ENCODE measurements at regions not wholly inside any gene's neighbourhood (a gene's known extent, or its start where the extent isn't known, plus 50 kb on each side); places are given as distances from the start of the nearest gene placed in this dataset.

DNA sequence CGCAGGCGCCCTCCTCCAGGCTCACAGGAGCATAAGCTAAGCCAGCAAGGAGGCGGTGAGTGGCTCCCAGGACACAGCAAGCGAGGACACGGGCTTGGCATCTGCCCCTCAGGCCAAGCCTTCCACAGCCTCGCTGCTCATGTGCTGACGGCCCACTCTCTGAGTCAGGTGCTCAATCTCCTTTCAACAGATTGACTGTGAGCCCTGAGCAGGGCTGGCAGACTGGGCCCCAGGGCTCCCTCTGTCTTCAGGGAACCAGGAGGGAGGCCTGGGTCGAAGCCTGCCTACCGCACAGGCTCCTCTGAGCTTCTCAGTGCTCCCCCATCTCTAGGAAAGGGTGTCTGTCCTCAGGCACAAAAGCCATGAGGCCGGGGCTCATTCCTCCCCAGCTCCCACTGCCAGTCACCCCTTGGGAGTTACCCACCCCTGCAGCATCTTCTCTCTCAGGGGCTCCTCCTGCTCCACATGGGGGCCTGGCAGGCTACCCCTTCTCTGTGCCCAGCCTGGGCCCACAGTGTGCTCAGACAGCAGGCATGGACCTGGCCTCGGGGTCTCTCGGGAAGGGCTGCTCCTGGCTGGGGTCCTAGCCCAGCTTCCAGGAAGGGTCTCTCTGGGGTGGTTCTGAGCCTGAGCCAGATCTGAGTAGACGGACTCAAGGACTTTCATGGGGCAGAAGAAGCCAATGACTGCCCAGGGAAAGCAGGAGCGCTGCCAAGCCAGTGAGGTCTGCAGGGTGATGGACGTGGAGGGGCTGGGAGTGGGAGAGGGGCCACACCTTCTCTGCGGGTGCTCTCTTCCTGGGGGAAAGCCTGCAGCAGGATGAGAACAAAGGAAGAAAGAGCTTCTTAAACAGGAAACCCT is 138.0 kb upstream of the GPC1 start:
- no peak for DNase-seq (ENCODE audit: low read depth in 2 of 2)

- DNase-seq (ENCODE audit: low read depth in 2 of 2): no peak
Observed at GRCh38 chr2:240298117-240298790, 137.2 kb upstream of the GPC1 start.

DNA sequence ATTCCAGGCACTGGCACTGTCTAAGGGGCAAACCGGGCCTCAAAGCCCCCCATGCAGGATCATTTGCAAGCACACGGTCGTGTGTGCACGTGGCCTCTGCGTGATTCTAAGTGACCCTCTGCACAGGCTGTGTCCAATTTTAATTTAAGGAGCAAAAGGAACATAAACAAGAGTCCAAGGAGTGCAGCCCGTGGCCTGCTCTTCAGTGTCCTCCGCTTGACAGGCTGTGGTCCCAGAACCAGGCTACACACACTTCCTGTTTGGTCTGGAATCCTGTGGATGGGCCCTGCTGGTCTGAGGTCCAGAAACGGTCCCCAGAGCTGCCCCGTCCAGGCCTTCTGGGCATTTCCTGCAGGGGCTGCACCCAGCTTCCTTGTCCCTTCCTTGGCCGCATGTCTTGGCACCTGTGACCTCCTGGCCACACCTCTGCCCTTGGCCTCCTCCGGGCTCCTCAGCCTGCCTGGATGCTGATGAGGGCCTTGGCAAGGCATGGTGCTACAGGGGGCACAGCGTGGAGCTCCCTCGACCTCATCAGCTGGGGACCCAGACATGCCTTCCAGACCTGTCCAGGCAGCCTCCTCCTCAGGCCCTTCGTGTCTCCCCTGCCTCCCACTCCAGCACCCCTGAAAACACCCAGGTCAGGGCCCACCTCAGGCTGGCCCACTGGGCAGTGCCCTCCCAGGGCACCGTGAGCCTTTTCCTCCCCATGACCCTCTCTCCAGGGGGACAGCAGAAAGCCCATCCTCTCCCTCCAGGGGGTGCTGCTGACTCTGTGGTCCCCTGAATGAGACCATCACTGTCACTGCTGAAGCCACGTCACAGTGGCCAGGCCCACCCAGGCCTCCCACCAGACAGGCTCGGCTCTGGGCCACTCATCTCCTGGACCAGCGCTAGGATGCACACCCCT is 136.4 kb upstream of the GPC1 start:
- no peak for DNase-seq (ENCODE audit: low read depth in 2 of 2)

DNA sequence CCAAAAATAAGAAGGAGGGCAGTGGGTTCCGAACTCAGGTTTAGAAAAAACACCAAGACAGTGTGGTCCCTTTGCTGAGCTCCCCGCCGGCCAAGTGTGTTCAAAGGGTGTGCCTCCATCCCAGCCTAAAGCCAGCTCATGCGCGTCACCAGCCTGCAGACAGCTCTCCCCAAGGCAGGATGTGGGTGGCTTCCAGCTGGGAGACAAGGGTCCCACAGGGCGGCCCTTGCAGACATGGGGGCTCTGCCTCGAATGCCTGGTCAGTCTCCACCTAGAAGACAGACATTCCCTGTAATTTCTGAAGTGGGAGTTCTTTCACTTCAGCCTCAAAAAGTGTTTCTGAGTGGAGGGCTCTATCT is 135.8 kb upstream of the GPC1 start:
- DNase-seq (ENCODE audit: low read depth in 2 of 2): no peak

DNA sequence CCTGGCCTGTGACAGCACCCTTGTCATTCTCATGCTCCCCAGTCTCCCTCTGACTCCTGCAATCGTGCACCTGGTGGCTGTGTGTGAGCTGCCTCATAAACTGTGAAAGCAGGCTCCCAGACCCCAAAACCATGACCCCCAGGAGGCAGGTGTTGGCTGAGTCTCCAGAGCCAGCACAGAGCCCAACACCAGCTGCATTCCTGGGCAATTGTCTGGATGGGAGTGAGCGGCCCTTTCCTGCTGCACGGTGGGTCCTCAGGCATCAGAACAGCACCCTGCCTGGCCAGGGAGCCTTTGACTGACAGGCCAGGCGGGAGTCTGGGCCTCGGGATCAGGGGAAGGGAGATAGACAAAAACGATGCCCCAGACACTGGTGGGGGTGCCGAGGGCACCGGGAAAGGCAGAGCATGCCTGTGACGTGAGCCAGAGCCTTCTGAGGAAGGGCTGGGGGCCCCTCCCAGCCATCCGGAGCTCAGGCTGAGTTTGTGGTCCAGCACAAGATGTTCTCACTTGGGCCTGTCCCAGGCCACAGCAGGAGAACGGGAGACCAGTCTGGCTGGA is 135.1 kb upstream of the GPC1 start:
- no peak for DNase-seq (ENCODE audit: low read depth in 2 of 2)

DNA sequence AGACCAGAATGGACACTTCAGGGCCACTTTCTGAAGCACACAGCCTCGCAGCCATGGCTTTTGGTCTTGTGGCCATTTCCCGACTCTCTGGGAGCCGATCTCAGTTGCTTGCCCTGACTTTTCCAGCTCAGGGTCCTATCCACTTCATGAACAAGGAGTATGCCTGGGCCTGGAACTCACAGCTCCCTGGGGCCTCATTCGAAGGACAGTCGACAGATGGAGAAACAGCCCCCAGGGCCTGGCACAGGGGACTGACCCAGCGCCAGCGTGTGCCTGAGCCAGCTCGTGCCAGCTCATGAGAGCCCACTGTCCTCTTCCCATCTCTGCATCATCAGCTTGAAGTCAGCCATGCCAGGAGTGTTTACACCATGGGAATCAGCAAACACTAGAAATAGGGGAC is 134.6 kb upstream of the GPC1 start:
- DNase-seq (ENCODE audit: low read depth in 2 of 2): no peak

- no peak for DNase-seq (ENCODE audit: low read depth in 2 of 2)
Observed at GRCh38 chr2:240301256-240301795, 134.1 kb upstream of the GPC1 start.

DNA sequence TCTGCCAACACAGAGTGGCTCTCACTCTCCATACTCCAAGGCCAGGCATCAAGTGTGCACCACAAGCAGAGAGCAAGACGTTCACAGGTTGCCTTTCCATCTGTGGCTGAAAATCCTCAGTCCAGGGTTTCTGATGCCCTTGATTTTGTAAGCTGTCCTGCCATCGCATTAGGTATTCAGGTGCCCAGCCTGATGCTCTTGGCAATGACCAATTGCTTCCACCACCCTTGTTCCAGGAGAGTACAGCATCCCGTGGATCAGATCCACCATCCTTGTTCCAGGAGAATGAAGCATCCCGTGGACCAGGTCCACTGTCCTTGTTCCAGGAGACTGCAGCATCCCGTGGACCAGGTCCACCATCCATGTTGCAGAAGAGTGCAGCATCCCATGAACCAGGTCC is 133.4 kb upstream of the GPC1 start:
- no peak for DNase-seq (ENCODE audit: low read depth in 2 of 2)

DNA sequence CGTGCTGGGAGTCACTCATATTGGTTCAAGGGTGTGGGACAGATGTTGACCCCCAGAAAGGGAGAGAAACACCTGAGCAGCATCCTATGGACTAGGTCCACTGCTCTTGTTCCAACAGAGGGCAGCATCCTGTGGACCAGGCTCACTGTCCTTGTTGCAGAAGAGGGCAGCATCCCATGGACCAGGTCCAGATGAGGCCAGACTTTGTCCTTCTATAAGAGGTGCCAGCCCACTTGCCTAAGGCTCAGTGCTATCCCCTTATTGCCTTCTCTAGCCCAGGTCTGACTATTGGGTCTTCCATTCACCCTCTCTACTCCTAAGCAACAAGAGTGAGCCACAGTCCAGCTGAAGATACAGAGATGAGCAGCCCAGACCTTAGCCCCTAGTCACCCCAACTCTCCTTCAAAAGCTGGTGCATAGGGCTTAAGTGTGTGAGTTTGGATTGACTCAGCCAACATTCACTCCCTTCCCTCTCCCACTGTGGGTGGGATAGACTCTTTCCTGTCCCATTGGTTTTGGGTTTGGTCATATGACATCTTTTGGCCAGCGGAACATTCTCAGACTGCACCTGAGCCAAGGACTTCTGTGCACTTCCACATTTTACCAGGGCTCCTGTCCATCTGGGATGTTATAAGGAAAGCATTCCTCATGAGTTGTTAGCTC is 132.4 kb upstream of the GPC1 start:
- no peak for DNase-seq (ENCODE audit: low read depth in 2 of 2)

DNA sequence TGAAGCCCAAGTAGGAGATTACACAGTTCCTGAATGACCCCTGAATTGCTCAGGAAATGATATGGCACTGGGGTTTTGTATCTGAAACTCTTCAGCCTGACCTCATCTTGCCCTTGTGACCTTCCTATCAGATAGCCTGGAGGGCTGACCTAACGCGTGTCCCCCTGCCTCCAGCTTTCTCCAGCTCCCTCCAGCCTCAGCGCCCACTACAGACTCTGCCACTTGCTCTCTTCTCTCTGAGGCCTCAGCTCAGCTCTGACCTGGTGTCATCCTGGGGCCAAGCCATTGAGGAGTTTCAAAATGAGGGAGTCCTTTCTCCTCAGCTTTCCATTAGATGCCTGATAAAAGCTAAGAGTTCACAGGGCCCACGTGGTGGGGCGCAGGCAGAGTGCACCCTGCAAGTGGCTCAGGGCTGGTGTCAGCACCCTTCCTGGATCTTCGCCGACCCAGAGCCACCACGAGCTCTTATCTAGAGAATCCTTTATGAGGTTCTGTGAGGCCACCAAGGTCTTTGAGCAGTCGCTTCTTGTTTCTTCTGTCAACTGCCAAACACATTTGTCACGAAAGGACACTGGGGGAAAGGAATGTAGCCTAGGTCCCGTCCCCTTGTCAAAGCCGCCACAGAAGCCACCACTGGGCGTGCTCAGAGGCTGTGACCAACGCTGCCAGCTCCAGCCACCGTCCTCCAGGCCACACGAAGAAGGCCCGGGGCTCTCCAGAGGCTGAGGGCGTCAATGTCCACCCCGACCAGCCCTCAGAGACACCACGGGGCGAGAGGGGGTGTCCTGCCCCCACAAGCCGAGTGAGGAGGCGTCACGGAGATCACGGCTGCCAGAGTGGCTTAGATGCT is 131.3 kb upstream of the GPC1 start:
- no peak for DNase-seq (ENCODE audit: low read depth in 2 of 2)

DNA sequence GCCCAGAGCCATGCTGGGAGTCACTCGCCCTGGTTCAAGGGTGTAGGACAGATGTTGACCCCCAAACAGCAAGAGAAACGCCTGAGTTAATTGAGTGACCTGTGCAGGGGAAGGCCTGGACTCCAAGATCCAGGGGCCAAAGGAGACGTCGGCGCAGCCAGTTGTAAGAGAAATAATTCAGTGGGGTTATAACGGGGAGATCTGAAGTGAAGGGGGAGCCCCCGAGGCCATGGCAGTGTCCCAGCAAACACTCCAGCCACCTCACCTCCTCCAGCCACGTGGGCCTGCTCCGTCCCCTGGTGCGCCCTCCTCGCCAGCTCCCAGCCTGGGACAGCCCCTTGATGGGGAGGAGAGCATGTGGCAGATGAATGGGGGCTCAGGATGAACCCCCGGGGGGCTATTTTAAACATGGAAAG is 130.7 kb upstream of the GPC1 start:
- DNase-seq (ENCODE audit: low read depth in 2 of 2): no peak

- DNase-seq (ENCODE audit: low read depth in 2 of 2): no peak
Observed at GRCh38 chr2:240305369-240305962, 130.0 kb upstream of the GPC1 start.

GRCh38 chr2:240306185-240306584 is 129.3 kb upstream of the GPC1 start:
- DNase-seq (ENCODE audit: low read depth in 2 of 2): no peak

DNA sequence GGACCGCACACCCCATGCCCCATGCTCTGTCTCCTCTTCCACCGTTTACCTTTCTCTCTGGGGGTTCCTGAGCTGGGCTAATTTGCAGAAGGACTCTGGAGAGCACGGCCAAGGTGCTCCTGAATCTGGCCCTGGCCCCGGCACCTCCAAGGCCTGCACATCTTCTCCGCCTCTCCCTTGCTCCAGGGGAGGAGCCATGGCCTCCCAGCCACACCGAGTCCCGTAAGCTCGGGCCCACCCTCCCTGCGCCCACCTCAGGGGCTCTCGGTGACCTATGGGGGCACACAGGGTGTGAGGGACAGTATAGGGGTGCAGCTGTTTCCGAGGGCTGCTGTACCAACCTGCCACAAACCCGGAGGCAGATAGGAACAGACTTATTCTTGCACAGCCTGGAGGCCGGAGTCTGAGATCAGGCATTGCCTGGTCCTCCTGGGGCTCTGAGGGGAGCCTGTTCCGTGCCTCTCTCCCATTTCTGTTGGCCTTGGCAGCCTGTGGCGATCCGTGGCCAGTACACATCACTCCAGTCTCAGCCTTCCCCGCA is 127.3 kb upstream of the GPC1 start:
- no peak for DNase-seq (ENCODE audit: low read depth in 2 of 2)

- no peak for DNase-seq (ENCODE audit: low read depth in 2 of 2)
Observed at GRCh38 chr2:240309214-240309613, 126.2 kb upstream of the GPC1 start.

DNA sequence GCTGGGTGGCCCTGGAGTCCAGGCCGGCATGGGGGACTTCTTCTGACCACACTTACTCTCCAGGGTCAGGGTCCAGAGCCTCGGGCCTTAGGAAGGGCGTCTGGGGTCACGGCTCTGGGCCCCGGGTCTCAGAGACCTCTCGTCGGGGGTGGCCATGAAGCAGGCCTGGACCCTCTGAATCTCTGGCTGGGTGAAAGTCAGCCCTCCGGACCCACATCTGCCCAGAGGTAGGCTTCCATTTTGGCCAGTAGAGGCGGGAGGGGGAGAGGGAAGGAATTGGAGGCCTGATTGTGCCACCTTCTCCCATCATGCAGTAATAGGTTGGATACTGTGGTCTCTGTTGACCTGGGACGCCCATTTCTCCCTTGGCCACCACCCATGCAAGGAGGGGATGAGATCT is 125.3 kb upstream of the GPC1 start:
- DNase-seq (ENCODE audit: low read depth in 2 of 2): no peak

DNA sequence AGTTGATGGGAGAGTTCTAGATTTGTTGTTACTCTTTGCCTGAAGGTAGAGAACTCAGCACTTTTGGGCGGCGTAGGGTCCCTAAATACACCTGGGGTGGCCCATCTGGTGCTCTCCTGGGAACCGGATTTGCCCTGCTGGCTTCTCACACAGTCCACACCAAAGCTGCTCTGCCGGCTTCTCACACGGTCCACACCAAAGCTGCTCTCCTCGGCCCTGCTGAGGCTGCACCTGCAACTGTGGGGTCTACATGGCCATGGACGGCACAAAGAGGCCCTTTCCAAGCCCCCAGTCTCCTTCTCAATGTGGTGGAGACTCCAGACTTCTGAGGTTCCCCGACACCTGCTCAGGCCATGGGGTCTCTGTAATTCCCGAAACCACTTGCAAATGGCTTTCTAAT is 124.8 kb upstream of the GPC1 start:
- DNase-seq (ENCODE audit: low read depth in 2 of 2): no peak

DNA sequence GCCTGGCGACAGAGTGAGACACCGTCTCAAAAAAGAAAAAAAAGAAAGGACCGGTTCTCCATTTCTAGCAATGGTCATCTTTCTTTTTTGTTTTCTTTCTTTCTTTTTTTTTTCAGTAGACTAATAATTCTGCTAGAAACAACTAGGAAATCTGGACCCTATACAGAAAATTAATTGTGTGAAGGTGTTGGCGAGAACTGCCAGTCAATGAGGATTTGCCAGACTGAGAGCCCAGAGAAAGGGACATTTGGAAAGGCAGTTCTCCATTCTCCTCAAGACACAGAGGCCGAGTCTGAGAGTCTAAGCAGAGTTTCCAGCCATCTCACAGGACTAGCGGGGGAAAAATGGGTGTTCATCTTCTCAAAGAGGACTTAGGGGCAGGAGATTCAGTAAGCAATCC is 123.6 kb upstream of the GPC1 start:
- no peak for DNase-seq (ENCODE audit: low read depth in 2 of 2)

GRCh38 chr2:240319221-240319854 is 116.1 kb upstream of the GPC1 start:
- DNase-seq (ENCODE audit: low read depth in 2 of 2): no peak
